ENCODE measurements at regions not wholly inside any gene's neighbourhood (a gene's known extent, or its start where the extent isn't known, plus 50 kb on each side); places are given as distances from the start of the nearest gene placed in this dataset.

GRCh38 chr5:135192351-135192750 is 158.3 kb upstream of the PITX1 start:
- no CpG with 5 or more reads among the region's 7 CpGs for WGBS (ENCODE audit: extremely low coverage, insufficient read length, low lambda C conversion rate)
- H2AK5ac ChIP-seq (ENCODE audit: insufficient read length, low read length), result no peak overlapping the region
- no peak overlapping the region for H3K4me2 ChIP-seq (ENCODE audit: insufficient read depth, insufficient read length, low read length)
- H2BK12ac ChIP-seq (ENCODE audit: insufficient read length, low read depth, low read length), result no peak overlapping the region
- no peak overlapping the region for H3K18ac ChIP-seq (ENCODE audit: insufficient read length, low read depth, low read length)
- H3K9me3 ChIP-seq (ENCODE audit: control insufficient read depth, low read depth, low read length), result no peaks in the 10 kb centered on the region
- no peak overlapping the region for H3T11ph ChIP-seq (ENCODE audit: low read length)
- no peak overlapping the region for H3K27ac ChIP-seq (ENCODE audit: insufficient read length, low read depth, low read length)
- H4K5ac ChIP-seq (ENCODE audit: insufficient read length, low read depth, low read length), result no peak overlapping the region
- H3K4me3 Mint-ChIP-seq, result no peak overlapping the region
- no peak overlapping the region for H3K56ac ChIP-seq (ENCODE audit: insufficient read length, low read depth, low read length)
- peaks cover 6% of the 10 kb centered on the region for H3K23me2 ChIP-seq (ENCODE audit: insufficient read length, low read depth, low read length, poor library complexity, severe bottlenecking)
- H3K23ac ChIP-seq (ENCODE audit: insufficient read length, low read depth, low read length), result no peak overlapping the region
- H2BK120ac ChIP-seq (ENCODE audit: low read depth, low read length, poor library complexity, severe bottlenecking), result no peak overlapping the region
- H2BK5ac ChIP-seq (ENCODE audit: insufficient read length, low read length), result no peak overlapping the region
- no peaks in the 10 kb centered on the region for H3K36me3 Mint-ChIP-seq (ENCODE audit: insufficient read depth in 1 of 3, low read depth in 3 of 3)
- no peak overlapping the region for H4K91ac ChIP-seq (ENCODE audit: insufficient read length, low read depth, low read length)
- H4K20me1 ChIP-seq (ENCODE audit: control insufficient read depth, insufficient read depth, insufficient read length), result no peaks in the 10 kb centered on the region
- no peak overlapping the region for H4K8ac ChIP-seq (replicated peaks; ENCODE audit: insufficient read length, low read depth, low read length)
- H3K79me1 ChIP-seq (ENCODE audit: insufficient read depth, low read depth, low read length, poor library complexity, severe bottlenecking), result no peaks in the 10 kb centered on the region
- H3K4me1 Mint-ChIP-seq, result peaks cover 5 to 10% of the 10 kb centered on the region in 2 experiments
- no peak overlapping the region for H2BK15ac ChIP-seq (ENCODE audit: low read depth, low read length)
- no peak overlapping the region for H2BK20ac ChIP-seq (ENCODE audit: low read depth, low read length, poor library complexity, severe bottlenecking)
- H3K27me3 Mint-ChIP-seq (ENCODE audit: low read depth), result peaks cover 83% of the 10 kb centered on the region
- H3K27ac Mint-ChIP-seq, result no peak overlapping the region
- no peak overlapping the region for H2AFZ ChIP-seq (ENCODE audit: low read length)
- H3K27me3 ChIP-seq (ENCODE audit: insufficient read depth, low read length), result peaks cover 3% of the 10 kb centered on the region; the same call in 1 of the 2 replicates
- no peak for DNase-seq
- peaks cover 0 to 2% of the 10 kb centered on the region in 2 experiments; a peak in 3 of 5 replicates for H3K9me3 Mint-ChIP-seq
- H3K4ac ChIP-seq (ENCODE audit: low read depth, low read length), result no peak overlapping the region
- H3K4me1 ChIP-seq (ENCODE audit: insufficient read depth, low read length), result no peaks in the 10 kb centered on the region
- H3K14ac ChIP-seq (ENCODE audit: insufficient read depth, low read length), result no peak overlapping the region
- no peak overlapping the region for H3K9ac ChIP-seq (ENCODE audit: extremely low read depth, insufficient read length, low read length)
- no peaks in the 10 kb centered on the region for H3K79me2 ChIP-seq (ENCODE audit: insufficient read depth, low read length)
- no peak for TF ChIP-seq CTCF (conservative IDR thresholded peaks at IDR 0.05)
